KMS-11 (cell line): ENCODE measurements at regions not wholly inside any gene's neighbourhood (a gene's known extent, or its start where the extent isn't known, plus 50 kb on each side); places are given as distances from the start of the nearest gene placed in this dataset.

Experiments used
- H2AFZ ChIP-seq: fragments of 200-600 bp; sonication (generic); 2 replicates; pipeline ENCODE4 v1.6.1; 2016; ENCODE audit warnings: antibody characterized with exemption, mixed run types, low read depth
- H3K27ac ChIP-seq: fragments of 200-600 bp; sonication (generic); 2 replicates; pipeline ENCODE4 v1.6.1; 2016; ENCODE audit warnings: mild to moderate bottlenecking, mixed run types
- H3K27me3 ChIP-seq: fragments of 200-600 bp; sonication (generic); 2 replicates; pipeline ENCODE4 v1.6.1; 2017; ENCODE audit warnings: mild to moderate bottlenecking, low read depth, mixed run types, moderate library complexity; ENCODE audit not compliant: insufficient read depth
- H3K36me3 ChIP-seq: fragments of 200-600 bp; sonication (generic); 2 replicates; pipeline ENCODE4 v1.6.1; 2017; ENCODE audit warnings: mild to moderate bottlenecking, mixed run types; ENCODE audit not compliant: insufficient read depth
- H3K4me1 ChIP-seq: fragments of 200-600 bp; sonication (generic); 2 replicates; pipeline ENCODE4 v1.6.1; 2016; ENCODE audit warnings: mild to moderate bottlenecking, low read depth, mixed run types; ENCODE audit not compliant: poor library complexity, severe bottlenecking
- H3K4me2 ChIP-seq: fragments of 200-600 bp; sonication (generic); 2 replicates; pipeline ENCODE4 v1.7.0; 2016; ENCODE audit warnings: mild to moderate bottlenecking, mixed run types
- H3K4me3 ChIP-seq: fragments of 200-600 bp; sonication (generic); IDR thresholded peaks from 2 replicates; pipeline ENCODE4 v1.6.1; 2017; ENCODE audit warnings: low read depth, low read length, mixed read lengths; ENCODE audit not compliant: insufficient read depth
- H3K79me2 ChIP-seq: fragments of 200-600 bp; sonication (generic); 2 replicates; pipeline ENCODE4 v1.6.1; 2016; ENCODE audit warnings: low read depth, mixed run types; ENCODE audit not compliant: insufficient read depth
- H3K9ac ChIP-seq: fragments of 200-600 bp; sonication (generic); 2 replicates; pipeline ENCODE4 v1.6.1; 2016; ENCODE audit warnings: mild to moderate bottlenecking, mixed run types
- H4K20me1 ChIP-seq: fragments of 200-600 bp; sonication (generic); 2 replicates; pipeline ENCODE4 v1.6.1; 2016; ENCODE audit warnings: mild to moderate bottlenecking, mixed run types; ENCODE audit not compliant: insufficient read depth
- CTCF ChIP-seq: fragments of 200-600 bp; sonication (generic); conservative IDR thresholded peaks from 2 replicates; pipeline ENCODE4 v1.6.1; 2017; ENCODE audit warnings: low read depth, mild to moderate bottlenecking, antibody characterized with exemption, low read length, moderate library complexity, mixed read lengths

- Histone ChIP-seq H2AFZ (no peak overlapping the region), H3K4me1 (no peaks in the 10 kb centered on the region), H3K4me3 (no peak overlapping the region), H3K36me3 (no peaks in the 10 kb centered on the region), H4K20me1 (no peaks in the 10 kb centered on the region), H3K9ac (no peak overlapping the region), H3K27ac (no peak overlapping the region), H3K79me2 (no peaks in the 10 kb centered on the region), H3K27me3 (no peaks in the 10 kb centered on the region), H3K4me2 (no peak overlapping the region)
- TF ChIP-seq CTCF, result no peak
These were observed 318.9 kb downstream of the MAP2K6 start for GRCh38 chr17:69733171-69734012.

GRCh38 chr17:69734656-69735055, 320.2 kb downstream of the MAP2K6 start:
- Histone ChIP-seq H3K4me3 (no peak overlapping the region), H2AFZ (no peak overlapping the region), H4K20me1 (no peaks in the 10 kb centered on the region), H3K4me2 (no peak overlapping the region), H3K27me3 (no peaks in the 10 kb centered on the region), H3K36me3 (no peaks in the 10 kb centered on the region), H3K27ac (no peak overlapping the region), H3K4me1 (peaks cover 5% of the 10 kb centered on the region), H3K9ac (no peak overlapping the region), H3K79me2 (no peaks in the 10 kb centered on the region)
- TF ChIP-seq CTCF, result no peak

GRCh38 chr17:69735285-69735684, 320.8 kb downstream of the MAP2K6 start:
- H3K27ac ChIP-seq, result no peak overlapping the region
- TF ChIP-seq CTCF, result no peak
- no peak overlapping the region for H2AFZ ChIP-seq
- H3K4me1 ChIP-seq, result peaks cover 5% of the 10 kb centered on the region
- no peaks in the 10 kb centered on the region for H3K27me3 ChIP-seq
- no peak overlapping the region for H3K4me2 ChIP-seq
- no peaks in the 10 kb centered on the region for H3K79me2 ChIP-seq
- no peaks in the 10 kb centered on the region for H3K36me3 ChIP-seq
- no peak overlapping the region for H3K9ac ChIP-seq
- H3K4me3 ChIP-seq, result no peak overlapping the region
- H4K20me1 ChIP-seq, result no peaks in the 10 kb centered on the region

- Histone ChIP-seq H3K27ac (no peak overlapping the region), H3K4me3 (no peak overlapping the region), H3K36me3 (no peaks in the 10 kb centered on the region), H3K4me1 (peaks cover 5% of the 10 kb centered on the region), H3K4me2 (no peak overlapping the region), H2AFZ (no peak overlapping the region), H4K20me1 (no peaks in the 10 kb centered on the region), H3K79me2 (no peaks in the 10 kb centered on the region), H3K9ac (no peak overlapping the region), H3K27me3 (no peaks in the 10 kb centered on the region)
- TF ChIP-seq CTCF, result no peak
These were observed 328.6 kb downstream of the MAP2K6 start for GRCh38 chr17:69743091-69743490.
